ENCODE measurements at regions not wholly inside any gene's neighbourhood (a gene's known extent, or its start where the extent isn't known, plus 50 kb on each side); places are given as distances from the start of the nearest gene placed in this dataset.

DNA sequence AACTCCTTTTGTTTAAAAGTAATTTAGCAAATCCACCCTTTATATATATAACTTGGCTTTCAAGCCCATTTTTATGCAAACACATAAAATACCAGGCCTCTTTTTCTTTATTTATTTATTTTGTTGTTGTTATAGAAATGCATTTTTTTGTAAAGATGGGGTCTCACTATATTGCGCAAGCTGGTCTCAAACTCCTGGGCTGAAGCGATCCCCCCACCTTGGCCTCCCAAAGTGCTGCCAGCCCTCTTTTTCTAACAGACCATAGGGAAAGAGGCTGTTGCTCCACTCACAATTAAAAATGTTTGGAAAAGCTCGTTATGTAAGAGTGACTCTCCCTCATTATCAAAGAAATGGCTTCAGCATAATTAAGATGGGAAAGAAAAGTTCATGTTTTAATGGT, 440.9 kb downstream of the HACE1 start:
- DNase-seq (ENCODE audit: low spot score in 2 of 2): no peak
- no peaks in the 10 kb centered on the region for H3K4me1 ChIP-seq
- no peak overlapping the region for H3K4me3 ChIP-seq
- TF ChIP-seq, protein P1, sequence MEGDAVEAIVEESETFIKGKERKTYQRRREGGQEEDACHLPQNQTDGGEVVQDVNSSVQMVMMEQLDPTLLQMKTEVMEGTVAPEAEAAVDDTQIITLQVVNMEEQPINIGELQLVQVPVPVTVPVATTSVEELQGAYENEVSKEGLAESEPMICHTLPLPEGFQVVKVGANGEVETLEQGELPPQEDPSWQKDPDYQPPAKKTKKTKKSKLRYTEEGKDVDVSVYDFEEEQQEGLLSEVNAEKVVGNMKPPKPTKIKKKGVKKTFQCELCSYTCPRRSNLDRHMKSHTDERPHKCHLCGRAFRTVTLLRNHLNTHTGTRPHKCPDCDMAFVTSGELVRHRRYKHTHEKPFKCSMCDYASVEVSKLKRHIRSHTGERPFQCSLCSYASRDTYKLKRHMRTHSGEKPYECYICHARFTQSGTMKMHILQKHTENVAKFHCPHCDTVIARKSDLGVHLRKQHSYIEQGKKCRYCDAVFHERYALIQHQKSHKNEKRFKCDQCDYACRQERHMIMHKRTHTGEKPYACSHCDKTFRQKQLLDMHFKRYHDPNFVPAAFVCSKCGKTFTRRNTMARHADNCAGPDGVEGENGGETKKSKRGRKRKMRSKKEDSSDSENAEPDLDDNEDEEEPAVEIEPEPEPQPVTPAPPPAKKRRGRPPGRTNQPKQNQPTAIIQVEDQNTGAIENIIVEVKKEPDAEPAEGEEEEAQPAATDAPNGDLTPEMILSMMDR (IDR thresholded peaks at IDR 0.05): no peak
- TF ChIP-seq EP300 (IDR thresholded peaks at IDR 0.05) (no peak), POLR2A (IDR thresholded peaks at IDR 0.05) (no peak)
- H3K36me3 ChIP-seq: no peaks in the 10 kb centered on the region
- H3K27ac ChIP-seq: no peak overlapping the region
- no peaks in the 10 kb centered on the region for H3K27me3 ChIP-seq
- no peaks in the 10 kb centered on the region for H3K9me3 ChIP-seq
- 92 to 95% methylated on average over 3 of the region's 3 CpGs for WGBS, 2 donors

DNA sequence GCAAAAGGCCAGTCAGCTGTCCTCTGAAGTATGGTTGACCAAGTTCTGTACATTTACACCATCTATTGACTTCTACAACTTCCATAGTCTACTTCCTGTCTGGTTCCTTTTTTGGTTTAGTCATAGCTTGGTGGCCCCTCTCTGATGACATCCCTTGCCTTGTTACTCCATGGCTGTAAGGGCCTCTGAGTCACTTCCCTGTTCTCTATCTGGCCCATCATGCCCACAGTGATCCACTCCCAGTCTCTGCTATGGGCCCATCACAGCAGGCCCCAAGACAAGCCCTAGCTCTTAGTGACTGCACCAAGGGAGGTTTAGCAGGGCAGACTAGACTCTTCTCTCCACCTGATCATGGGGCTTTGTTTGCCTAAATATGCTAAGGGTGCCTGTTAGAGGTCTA, 441.6 kb downstream of the HACE1 start:
- TF ChIP-seq, protein P1 (IDR thresholded peaks at IDR 0.05): no peak
- TF ChIP-seq POLR2A (IDR thresholded peaks at IDR 0.05) (no peak), EP300 (IDR thresholded peaks at IDR 0.05) (no peak)
- H3K9me3 ChIP-seq: no peaks in the 10 kb centered on the region
- H3K4me1 ChIP-seq: no peaks in the 10 kb centered on the region
- no peaks in the 10 kb centered on the region for H3K27me3 ChIP-seq
- no peaks in the 10 kb centered on the region for H3K36me3 ChIP-seq
- H3K27ac ChIP-seq: no peak overlapping the region
- no peak overlapping the region for H3K4me3 ChIP-seq
- DNase-seq (ENCODE audit: low spot score in 2 of 2): no peak

GRCh38 chr6:104414723-104415122, 445.0 kb downstream of the HACE1 start:
- Histone ChIP-seq H3K27me3 (no peaks in the 10 kb centered on the region), H3K4me1 (no peaks in the 10 kb centered on the region), H3K36me3 (no peaks in the 10 kb centered on the region), H3K9me3 (no peaks in the 10 kb centered on the region), H3K27ac (no peak overlapping the region), H3K4me3 (no peak overlapping the region)
- DNase-seq (ENCODE audit: low spot score in 2 of 2): no peak
- TF ChIP-seq POLR2A (IDR thresholded peaks at IDR 0.05): no peak
- TF ChIP-seq, protein P1 (IDR thresholded peaks at IDR 0.05): no peak
- WGBS, 2 donors: 95 to 96% methylated on average over 1 of the region's 1 CpG

GRCh38 chr6:104413767-104414166, 446.0 kb downstream of the HACE1 start:
- no peak for DNase-seq (ENCODE audit: low spot score in 2 of 2)
- no peaks in the 10 kb centered on the region for H3K9me3 ChIP-seq
- H3K4me1 ChIP-seq: no peaks in the 10 kb centered on the region
- H3K27ac ChIP-seq: no peak overlapping the region
- H3K4me3 ChIP-seq: no peak overlapping the region
- 85 to 89% methylated on average over 3 of the region's 3 CpGs for WGBS, 2 donors
- no peaks in the 10 kb centered on the region for H3K27me3 ChIP-seq
- TF ChIP-seq, protein P1 (IDR thresholded peaks at IDR 0.05): no peak
- TF ChIP-seq POLR2A (IDR thresholded peaks at IDR 0.05): no peak
- TF ChIP-seq EP300 (IDR thresholded peaks at IDR 0.05): no peak
- H3K36me3 ChIP-seq: no peaks in the 10 kb centered on the region

DNA sequence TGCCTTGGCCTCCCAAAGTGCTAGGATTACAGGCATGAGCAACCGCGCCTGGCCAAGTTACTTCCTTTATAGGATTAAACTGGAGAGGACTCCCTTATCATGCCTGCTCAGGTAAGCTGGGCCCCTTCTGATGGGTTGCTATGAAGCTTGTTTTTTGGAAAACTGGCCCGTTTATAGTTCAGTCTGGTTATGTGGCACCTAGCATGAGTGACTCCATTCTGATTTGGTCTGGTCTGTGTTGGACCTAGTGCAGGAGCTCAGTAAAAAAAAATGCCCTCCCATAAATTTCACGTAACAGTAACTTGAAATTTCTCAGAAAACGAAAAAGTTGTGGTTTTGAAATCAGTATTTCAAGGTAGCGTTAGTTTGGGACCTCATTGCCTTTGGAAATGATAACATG, 448.4 kb downstream of the HACE1 start:
- Histone ChIP-seq H3K27ac (no peak overlapping the region), H3K4me1 (no peaks in the 10 kb centered on the region), H3K27me3 (no peaks in the 10 kb centered on the region), H3K4me3 (no peak overlapping the region), H3K36me3 (no peaks in the 10 kb centered on the region), H3K9me3 (no peaks in the 10 kb centered on the region)
- WGBS, 2 donors: 85 to 91% methylated on average over 6 of the region's 6 CpGs
- no peak for DNase-seq (ENCODE audit: low spot score in 2 of 2)
- TF ChIP-seq EP300 (IDR thresholded peaks at IDR 0.05): no peak
- no peak for TF ChIP-seq POLR2A (IDR thresholded peaks at IDR 0.05)
- TF ChIP-seq, protein P1 (IDR thresholded peaks at IDR 0.05): no peak

Data from tibial nerve (tissue), 4 donors.